H1 (cell line): ENCODE measurements at regions not wholly inside any gene's neighbourhood (a gene's known extent, or its start where the extent isn't known, plus 50 kb on each side); places are given as distances from the start of the nearest gene placed in this dataset.

Experiments
- CTCF ChIP-seq, 3 experiments: IDR thresholded peaks; 1 replicate in 2 of 3; 2 replicates in 1 of 3; pipeline versions ENCODE4 v1.5.1 to v1.6.1; 2011; ENCODE audit warnings: low read length in 3 of 3, mild to moderate bottlenecking in 3 of 3, inconsistent platforms in 2 of 3, low read depth in 1 of 3, moderate library complexity in 1 of 3; ENCODE audit not compliant: insufficient read depth in 1 of 3; ENCODE audit errors: control extremely low read depth in 1 of 3
- EP300 ChIP-seq, 2 experiments: IDR thresholded peaks; 1 replicate in 1 of 2; 2 replicates in 1 of 2; pipeline ENCODE4 v1.6.1; 2011 to 2012; ENCODE audit warnings: low read depth in 2 of 2, low read length in 2 of 2, mild to moderate bottlenecking in 2 of 2, borderline replicate concordance in 1 of 2, inconsistent platforms in 1 of 2, moderate library complexity in 1 of 2
- HDAC2 ChIP-seq, 2 experiments: fragments of 300-600 bp in 1 of 2; sonication (generic) in 1 of 2; IDR thresholded peaks; 2 replicates each; pipeline ENCODE4 v1.6.1; 2011 to 2012; ENCODE audit warnings: low read depth in 2 of 2, low read length in 2 of 2, mild to moderate bottlenecking in 2 of 2, moderate library complexity in 2 of 2, borderline replicate concordance in 1 of 2, inconsistent platforms in 1 of 2
- TAF1 ChIP-seq: IDR thresholded peaks from 2 replicates; pipeline ENCODE4 v1.6.1; 2011; ENCODE audit warnings: mild to moderate bottlenecking, low read depth, low read length

- TF ChIP-seq TAF1: no peak
- no peak for TF ChIP-seq CTCF (IDR thresholded peaks at IDR 0.05; ENCODE audit: control extremely low read depth in 1 of 3, insufficient read depth in 1 of 3, low read depth in 1 of 3, low read length in 3 of 3)
- no peak for TF ChIP-seq HDAC2 (IDR thresholded peaks at IDR 0.05; ENCODE audit: borderline replicate concordance in 1 of 2, low read depth in 2 of 2, low read length in 2 of 2)
- no peak for TF ChIP-seq EP300 (IDR thresholded peaks at IDR 0.05; ENCODE audit: borderline replicate concordance in 1 of 2, low read depth in 2 of 2, low read length in 2 of 2)
These were observed 69.9 kb upstream of the FOXN3 start for GRCh38 chr14:89486961-89487360.
